ENCODE measurements at regions not wholly inside any gene's neighbourhood (a gene's known extent, or its start where the extent isn't known, plus 50 kb on each side); places are given as distances from the start of the nearest gene placed in this dataset.
A peak's percentile ranks its signal among the peaks of the same experiment; 100 is the strongest.
"Not testable (repeated sequence)": the region's sequence is repeated elsewhere in the genome, so short reads cannot be mapped to it uniquely, and the experiment has no call there.

DNA sequence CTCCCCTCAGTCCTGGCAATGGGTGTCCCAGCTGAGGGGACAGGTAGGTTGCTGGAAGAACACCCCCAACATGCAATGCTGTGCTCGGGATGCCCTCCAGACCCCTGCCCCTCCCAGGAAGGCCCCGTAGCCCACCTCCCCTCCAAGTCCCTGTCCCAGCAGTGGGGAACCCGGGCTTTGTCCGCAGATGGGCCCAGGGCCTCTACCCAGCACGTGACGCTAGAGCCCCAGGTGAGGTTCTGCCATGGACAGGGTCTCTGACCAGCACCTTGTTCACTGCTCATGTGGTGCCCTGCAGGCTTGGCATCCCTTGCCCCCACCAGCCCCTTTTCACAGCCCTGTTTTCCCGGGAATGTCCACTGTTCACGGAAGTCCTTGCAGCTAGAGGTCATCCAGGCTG is 220.0 kb upstream of the SGCG start:
- no peak for FAIRE-seq

DNA sequence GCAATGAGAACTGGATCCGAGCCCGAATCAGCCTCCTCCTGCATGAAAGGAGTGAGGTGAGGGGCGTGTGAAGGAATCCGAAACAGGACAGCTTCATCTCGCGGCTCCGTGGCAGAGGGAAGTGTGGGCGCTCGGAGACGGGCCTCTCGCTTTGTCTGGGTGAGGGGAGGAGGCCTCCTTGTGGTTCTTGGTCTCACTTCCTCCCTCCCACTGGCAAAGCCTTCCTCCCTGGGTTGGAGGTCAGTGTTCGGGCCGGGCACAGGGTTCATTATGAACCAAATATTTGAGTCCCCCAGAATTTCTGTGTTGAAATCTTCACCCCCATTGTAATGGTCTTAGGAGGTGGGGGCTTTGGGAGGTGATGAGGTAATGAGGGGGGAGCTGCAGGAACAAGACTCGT is 219.4 kb upstream of the SGCG start:
- not testable (repeated sequence) for FAIRE-seq

DNA sequence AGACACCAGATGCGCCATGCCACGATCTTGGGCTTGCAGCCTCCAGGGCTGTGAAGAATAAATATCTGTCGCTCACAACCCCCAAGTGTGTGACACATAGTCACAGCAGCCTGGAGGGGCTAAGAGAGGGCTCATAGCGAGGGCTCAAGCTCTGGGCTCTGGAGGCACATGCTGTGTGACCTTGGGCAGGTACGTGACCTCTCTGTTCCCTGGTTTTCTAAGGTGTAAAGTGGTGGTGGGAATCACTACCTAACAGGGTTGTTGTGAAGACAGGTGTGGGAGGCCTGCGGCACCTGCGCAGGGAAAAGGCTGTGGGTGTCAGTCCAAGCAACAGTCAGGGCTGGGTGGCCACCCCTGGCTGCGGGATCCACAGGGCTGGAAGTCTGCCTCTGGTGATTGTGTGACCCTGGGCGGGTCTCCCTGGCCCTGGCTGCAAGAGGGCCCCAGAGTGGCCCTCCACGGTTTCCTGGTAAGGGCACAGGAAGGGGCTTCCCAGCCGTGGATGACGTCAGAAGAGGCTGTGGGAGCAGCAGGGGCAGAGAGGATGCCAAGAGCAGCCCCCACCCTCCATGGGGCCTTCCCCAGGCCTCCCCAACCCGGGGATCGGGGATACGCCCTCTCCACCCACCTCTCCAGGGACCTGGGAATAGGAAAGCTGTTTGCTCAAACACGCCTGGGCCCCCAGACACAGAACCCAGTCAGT is 218.8 kb upstream of the SGCG start:
- FAIRE-seq: no peak

DNA sequence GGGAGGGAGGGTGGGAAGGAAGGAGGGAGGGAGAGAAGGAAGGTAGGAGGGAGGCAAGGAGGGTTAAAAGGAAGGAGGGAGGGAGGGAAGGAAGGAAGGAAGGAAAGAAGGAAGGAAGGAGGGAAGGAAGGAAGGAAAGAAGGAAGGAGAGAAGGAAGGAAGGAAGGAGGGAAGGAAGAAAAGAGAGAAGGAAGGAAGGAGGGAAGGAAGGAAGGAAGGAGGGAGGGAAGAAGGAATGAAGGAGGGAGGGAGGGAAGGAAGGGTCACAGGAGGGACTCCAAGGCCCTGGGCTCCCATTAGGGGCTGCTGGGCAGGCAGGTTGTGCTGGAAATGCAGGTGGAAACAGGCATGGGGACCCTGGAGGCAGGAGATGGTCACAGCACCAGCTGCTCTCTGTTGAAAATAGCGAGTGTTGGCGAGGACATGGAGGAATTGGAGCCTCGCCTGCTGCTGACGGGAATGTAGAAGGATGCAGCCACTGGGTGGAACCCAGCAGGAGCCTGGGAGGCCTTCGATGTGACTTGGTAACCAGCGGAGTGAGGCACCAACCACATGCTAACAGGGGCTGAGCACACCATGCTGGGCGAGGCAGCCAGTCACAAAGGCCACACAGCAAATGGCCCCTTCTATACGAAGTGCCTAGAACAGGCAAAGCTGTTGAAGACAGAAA is 217.3 kb upstream of the SGCG start:
- not testable (repeated sequence) for FAIRE-seq

DNA sequence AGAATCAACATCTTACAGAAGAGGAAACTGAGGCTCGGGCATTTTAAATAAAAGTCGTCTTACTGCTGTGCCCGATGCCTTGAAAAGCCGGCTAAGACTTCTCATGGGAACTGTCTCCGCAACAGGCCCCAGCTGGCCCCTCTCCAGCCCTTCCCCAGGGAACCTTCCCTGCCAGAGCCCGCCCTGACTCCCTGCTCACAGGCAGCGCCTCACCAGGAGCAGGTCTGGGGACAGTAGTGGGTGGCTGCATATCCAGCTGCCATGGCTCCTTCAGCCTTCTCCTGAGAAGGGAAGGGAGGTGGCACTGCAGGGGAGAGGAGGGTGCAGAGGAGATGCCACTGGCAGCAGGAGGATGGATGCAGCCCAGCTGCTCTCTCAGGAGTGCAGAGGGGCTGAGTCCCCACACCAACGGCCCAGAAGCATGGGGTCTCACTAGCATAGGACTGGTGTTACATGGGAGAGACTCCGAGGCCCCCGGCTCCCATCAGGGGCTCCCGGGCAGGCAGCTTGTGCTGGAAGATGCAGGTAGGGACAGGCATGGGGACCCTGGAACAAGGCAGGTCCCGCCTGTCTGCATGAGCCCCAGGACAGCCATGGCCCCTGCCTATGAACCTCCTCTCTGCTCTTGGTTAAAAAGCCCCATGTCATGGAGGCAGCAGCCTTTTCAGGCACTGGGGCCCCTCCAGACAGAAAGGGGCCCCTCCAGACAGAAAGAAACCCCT is 216.4 kb upstream of the SGCG start:
- no peak for FAIRE-seq

- FAIRE-seq: not testable (repeated sequence)
These were observed 215.5 kb upstream of the SGCG start for GRCh38 chr13:22965011-22965857.

DNA sequence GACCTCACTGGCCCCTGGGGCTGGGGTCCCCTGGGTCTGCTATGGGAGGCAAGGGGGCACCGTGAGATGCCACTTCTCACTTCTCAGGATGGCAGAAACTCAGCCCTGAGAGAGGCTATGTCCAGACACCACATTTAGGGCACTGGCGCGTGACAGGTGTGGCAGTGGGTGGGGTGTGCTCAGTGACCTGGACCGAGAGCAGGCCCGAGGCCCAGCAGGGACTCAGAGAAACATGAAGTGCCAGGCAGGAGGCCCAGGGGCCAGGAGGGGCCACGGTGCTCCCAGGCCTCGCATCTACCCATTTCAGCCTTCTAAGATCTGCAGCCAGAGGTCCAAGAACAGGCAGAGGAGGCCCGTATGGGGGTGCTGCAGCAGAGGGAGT is 214.9 kb upstream of the SGCG start:
- FAIRE-seq: not testable (repeated sequence)

DNA sequence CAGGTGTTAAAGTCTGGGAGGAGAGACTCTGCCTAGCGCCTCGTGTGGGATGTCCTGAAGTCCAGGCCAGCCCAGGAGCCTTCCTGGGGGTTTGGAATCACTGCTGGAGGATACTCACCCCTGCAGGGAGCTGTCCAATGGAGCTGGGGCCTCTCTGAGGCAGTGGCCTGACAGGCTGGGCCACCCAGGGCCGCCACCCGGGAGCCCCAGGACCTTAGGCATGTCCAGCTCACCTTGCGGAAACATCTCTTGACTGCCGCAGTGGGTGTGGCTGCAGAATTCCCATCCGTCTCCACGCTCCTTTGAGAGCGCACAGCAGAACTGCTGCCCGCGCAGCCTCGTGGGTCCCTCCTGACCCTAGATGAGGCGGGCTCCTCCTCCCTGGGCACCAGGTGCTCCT is 214.0 kb upstream of the SGCG start:
- not testable (repeated sequence) for FAIRE-seq

DNA sequence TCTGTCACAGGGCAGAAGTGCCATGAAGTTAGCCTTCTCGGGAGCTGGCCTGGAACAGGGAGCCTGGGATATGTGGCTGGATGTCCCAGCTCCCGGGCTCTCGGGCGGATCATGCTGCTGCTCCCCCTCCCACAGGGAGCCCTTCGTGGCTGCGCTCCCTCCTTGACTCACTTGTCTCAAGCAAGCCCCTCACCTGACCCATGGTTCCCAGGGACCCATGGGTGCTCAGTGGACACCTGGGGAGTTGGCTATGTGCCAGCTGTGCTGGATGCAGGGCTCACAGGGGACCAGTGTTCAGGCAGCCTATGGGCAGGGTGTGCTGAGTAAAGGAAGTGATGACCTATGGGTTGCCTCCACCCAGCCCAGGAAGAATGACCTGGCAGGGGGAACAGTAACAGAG is 213.1 kb upstream of the SGCG start:
- FAIRE-seq: no peak

DNA sequence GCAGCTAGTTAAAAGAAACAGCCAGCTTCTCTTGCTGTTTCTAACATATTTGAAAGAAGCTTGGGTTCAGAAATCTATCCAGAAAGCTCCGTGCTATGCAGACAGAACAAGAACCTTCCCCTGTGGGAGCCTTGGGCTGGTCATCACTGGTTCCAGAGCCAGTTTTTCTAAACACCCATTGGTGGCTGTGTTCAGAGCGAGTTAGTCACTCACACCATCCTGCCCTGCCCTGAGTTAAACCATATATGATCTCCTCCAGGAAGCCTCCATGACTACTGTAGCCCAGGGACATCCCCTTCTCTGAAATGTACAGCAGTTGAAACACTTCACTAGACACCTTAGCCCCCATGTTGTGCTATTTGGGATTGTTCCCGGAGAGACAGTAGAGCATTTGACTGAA is 200.8 kb upstream of the SGCG start:
- FAIRE-seq: no peak

DNA sequence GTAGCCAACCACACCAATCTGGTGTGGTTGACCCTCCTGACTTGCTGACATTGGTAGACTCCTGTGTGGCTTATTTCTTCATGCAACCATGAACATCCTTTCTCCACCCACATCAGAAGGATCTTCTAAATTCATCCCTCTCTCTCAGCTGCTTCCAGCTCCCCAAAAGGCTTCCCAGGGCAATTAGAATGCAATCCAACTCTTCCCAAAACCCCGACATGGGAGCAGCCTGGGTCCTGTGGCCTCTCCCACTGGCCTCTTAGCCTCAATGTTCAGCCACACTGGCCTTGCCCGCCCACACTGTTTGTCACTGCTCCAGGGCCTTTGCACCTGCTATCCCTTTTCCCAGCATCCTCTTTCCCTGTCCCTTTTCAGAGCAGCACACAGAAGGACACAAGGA is 199.8 kb upstream of the SGCG start:
- FAIRE-seq: no peak

DNA sequence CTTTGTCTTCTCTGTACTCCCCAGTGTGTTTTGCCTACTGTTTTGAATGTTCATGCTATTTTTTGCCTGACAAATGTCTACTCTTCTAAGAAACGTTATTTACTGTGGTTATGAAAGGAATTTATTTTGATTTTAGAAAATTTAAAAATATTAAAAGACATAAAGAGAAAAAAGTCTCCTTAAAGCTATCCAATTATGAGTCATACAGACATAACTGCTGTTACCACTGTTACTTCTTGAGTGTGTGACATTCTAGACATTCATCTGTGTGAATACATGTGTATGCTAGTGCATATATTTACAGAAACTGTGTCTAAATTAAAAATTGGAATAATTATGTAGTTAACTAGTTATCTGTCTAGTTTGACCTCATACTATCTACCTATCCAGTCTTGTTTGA is 187.6 kb upstream of the SGCG start:
- no peak for FAIRE-seq

DNA sequence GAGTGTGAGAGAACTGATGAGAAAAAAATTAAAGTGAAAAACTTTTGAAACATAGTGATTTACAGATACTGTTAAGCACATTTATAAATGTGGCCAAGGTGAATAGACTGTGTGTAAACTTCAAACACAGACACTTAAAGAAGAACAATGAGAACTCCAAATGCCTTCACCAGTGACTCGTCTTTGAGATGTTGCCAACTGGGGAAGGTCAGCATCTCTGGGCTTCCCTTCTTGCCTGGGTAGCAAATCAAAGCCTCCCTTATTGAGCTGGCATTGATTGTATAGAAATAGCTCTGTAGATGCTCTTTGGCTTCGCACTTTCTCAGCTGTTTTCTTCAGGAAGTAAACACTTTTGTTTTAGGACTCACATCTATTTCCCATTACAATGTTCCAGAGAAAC is 177.3 kb upstream of the SGCG start:
- no peak for FAIRE-seq

GRCh38 chr13:23007426-23007825 is 173.4 kb upstream of the SGCG start:
- no peak for FAIRE-seq

DNA sequence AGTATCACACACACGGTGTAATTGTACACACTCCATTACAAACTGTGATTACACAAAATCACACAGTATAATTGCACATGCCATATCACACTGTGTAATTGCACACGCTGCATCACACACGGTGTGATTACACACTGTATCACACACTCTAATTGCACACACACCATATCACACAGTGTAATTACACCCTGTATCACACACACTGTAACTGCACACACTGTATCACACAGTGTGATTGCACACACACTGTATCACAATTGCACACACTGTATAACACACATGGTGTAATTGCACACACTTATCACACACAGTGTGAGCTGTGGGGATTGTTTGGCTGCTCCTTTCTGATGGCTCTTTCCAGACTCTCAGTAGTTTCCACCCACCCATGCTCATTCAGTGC is 162.6 kb upstream of the SGCG start:
- no peak for FAIRE-seq

- peak; percentile 37 for FAIRE-seq
These were observed 160.4 kb upstream of the SGCG start for GRCh38 chr13:23020246-23020843.

DNA sequence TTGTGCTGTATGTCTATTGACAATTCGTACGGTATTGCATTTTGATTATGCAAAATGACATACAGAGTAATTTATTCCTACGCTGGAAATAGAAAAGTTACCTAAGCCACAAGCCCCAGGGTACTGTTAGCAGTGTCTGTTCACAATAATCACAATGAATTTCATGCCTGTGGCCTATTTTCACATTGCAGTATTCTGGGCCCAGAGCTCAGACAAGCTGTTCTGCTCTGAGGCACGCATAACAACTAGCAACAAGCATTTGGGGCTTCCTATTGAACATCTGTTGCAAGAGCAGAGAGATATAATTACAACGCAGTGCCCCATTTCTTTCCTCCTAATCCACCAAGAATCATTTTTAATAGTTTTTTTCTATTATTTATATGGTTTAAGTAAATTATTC is 158.9 kb upstream of the SGCG start:
- FAIRE-seq: no peak

DNA sequence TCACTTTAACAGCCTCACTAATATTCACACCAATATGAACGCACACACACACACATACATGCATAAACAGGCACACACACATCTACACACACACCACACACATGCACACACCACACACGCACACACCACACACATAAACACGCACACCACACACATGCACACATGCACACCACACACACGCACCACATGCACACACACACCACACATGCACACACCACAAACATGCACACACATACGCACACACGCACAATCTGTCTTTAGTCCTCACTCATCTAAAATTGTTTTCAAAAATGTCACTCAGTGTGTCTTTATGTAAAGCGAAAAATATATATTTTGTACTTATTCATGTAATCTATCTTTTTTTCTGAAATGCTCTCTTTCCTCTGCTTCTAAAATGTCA is 158.1 kb upstream of the SGCG start:
- no peak for FAIRE-seq

DNA sequence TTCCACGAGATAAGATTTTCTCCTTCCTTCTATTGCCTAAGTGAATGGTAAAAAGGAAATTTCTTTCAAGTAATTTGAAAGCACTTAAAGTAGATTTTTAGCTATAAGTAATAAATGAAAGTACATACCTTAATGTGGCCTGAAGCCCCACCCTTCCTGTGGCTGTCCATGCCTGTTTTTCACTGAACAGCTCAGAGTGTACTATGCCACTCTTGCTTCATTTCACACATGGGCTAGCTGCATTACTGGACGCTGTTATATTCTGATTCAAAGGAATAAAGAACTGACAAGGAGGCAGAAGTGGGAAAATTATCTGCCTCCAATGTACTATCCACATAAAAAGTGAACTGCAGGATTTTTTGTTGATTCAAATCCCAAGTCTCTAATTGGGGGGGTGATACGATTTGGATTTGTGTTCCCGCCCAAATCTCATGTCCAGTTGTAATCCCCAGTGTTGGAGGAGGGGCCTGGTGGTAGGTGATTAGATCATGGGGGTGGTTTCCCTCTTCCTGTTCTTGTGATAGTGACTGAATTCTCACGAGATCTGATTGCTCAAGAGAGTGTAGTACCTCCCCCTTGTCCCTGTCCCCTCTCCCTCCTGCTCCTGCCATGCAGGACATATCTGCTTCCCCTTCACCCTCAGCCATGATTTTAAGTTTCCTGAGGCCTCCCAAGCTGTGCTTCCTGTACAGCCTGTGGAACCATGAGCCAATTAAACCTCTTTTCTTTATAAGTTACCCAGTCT is 154.7 kb upstream of the SGCG start:
- no peak for FAIRE-seq

GRCh38 chr13:23039266-23039935 is 141.4 kb upstream of the SGCG start:
- FAIRE-seq: no peak

DNA sequence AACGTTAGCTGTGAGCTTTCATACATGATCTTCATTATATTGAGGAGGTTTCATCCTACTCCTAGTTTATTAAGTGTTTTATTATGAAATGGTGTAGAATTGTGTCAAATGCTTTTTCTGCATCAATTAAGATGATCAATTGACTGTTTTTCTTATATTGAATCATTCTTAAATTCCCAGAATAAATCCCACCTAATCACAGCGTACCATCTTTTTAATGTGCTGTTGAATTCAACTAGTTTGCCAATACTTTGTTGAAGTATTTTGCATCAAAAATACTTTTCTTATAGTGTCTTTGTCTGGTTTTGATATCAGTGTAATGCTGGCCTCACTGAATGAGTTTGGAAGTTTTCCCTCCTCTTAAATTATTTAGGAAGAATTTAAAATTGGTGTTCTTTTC is 138.6 kb upstream of the SGCG start:
- no peak for FAIRE-seq

DNA sequence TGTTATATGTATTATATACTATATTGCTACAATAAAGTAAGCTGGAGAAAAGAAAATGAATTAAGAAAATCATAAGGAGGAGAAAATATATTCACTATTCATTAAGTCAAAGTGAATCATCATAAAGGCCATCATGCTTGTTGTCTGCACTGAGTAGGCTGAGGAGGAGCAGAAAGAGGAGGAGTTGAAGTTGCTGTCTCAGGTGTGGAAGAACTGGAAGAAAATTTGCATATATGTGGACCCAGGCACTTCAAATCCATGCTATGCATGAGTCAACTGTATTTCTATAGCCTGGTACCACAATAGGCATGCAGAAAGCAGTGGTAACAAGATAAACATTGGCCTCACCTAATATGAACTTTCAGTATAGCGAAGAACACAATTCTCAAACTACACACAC is 135.9 kb upstream of the SGCG start:
- no peak for FAIRE-seq

Measured in TTC549 (cell line).